ENCODE measurements at regions not wholly inside any gene's neighbourhood (a gene's known extent, or its start where the extent isn't known, plus 50 kb on each side); places are given as distances from the start of the nearest gene placed in this dataset.
"Not testable (repeated sequence)": the region's sequence is repeated elsewhere in the genome, so short reads cannot be mapped to it uniquely, and the experiment has no call there.

DNA sequence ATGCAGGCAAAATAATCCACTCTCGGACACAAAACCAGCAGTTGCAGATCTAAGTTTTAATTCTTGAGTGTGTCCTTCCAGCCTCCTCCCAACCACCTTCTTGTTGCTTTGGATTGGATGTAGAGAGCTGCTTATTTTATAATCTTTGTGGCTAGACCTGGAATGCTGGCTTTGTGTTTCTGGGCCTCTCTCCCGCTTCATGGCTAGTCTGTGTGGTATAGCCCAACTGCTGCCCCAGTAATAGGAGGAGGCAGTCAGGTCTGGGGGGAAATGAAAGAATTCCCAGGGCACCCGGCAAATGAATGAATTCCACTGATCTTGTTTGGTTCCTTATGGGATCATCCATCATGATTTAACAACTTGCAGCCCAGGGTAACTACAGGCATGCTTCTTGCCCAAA is 170.8 kb downstream of the NPIPA7 start:
- TF ChIP-seq, protein P1, sequence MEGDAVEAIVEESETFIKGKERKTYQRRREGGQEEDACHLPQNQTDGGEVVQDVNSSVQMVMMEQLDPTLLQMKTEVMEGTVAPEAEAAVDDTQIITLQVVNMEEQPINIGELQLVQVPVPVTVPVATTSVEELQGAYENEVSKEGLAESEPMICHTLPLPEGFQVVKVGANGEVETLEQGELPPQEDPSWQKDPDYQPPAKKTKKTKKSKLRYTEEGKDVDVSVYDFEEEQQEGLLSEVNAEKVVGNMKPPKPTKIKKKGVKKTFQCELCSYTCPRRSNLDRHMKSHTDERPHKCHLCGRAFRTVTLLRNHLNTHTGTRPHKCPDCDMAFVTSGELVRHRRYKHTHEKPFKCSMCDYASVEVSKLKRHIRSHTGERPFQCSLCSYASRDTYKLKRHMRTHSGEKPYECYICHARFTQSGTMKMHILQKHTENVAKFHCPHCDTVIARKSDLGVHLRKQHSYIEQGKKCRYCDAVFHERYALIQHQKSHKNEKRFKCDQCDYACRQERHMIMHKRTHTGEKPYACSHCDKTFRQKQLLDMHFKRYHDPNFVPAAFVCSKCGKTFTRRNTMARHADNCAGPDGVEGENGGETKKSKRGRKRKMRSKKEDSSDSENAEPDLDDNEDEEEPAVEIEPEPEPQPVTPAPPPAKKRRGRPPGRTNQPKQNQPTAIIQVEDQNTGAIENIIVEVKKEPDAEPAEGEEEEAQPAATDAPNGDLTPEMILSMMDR (IDR thresholded peaks at IDR 0.05), result not testable (repeated sequence)
- TF ChIP-seq EP300 (IDR thresholded peaks at IDR 0.05); POLR2A (IDR thresholded peaks at IDR 0.05; ENCODE audit: low read length); ZFP36 (IDR thresholded peaks at IDR 0.05; ENCODE audit: borderline replicate concordance, partially characterized antibody); RCOR1 (IDR thresholded peaks at IDR 0.05; ENCODE audit: low read depth, low read length); CHD2 (IDR thresholded peaks at IDR 0.05; ENCODE audit: low read length, partially characterized antibody); MAFK (IDR thresholded peaks at IDR 0.05; ENCODE audit: partially characterized antibody); EHMT2 (IDR thresholded peaks at IDR 0.05; ENCODE audit: low read depth); RARB (CRISPR knock-in tag; IDR thresholded peaks at IDR 0.05); JUN (IDR thresholded peaks at IDR 0.05); KDM1A (IDR thresholded peaks at IDR 0.05; ENCODE audit: low read depth): not testable (repeated sequence)
- TF ChIP-seq, protein P2, sequence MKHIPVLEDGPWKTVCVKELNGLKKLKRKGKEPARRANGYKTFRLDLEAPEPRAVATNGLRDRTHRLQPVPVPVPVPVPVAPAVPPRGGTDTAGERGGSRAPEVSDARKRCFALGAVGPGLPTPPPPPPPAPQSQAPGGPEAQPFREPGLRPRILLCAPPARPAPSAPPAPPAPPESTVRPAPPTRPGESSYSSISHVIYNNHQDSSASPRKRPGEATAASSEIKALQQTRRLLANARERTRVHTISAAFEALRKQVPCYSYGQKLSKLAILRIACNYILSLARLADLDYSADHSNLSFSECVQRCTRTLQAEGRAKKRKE (CRISPR knock-in tag; IDR thresholded peaks at IDR 0.05; ENCODE audit: low read depth), result not testable (repeated sequence)
- TF ChIP-seq, protein P3, sequence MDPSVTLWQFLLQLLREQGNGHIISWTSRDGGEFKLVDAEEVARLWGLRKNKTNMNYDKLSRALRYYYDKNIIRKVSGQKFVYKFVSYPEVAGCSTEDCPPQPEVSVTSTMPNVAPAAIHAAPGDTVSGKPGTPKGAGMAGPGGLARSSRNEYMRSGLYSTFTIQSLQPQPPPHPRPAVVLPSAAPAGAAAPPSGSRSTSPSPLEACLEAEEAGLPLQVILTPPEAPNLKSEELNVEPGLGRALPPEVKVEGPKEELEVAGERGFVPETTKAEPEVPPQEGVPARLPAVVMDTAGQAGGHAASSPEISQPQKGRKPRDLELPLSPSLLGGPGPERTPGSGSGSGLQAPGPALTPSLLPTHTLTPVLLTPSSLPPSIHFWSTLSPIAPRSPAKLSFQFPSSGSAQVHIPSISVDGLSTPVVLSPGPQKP (IDR thresholded peaks at IDR 0.05; ENCODE audit: low read depth, low read length), result not testable (repeated sequence)
